ENCODE measurements at regions not wholly inside any gene's neighbourhood (a gene's known extent, or its start where the extent isn't known, plus 50 kb on each side); places are given as distances from the start of the nearest gene placed in this dataset.

DNA sequence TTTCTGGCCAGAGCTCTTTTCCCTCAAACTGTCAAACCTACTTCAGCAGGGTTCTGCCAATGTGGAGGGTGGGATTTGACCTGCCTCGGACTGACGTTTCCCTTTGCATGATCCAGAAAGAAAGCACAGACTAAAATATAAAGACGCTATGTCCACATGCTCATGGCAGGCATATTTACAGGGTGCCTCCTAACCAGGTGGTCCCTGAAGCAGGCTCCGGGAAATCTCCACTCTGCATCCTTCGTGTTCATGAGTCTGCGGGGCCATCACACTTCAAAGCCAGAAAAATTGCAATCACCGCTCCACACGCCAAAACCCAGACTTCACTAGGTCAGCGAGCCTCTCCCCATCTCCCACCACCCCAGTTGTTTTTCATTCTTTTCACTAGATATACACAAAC, 143.3 kb upstream of the IGF1R start:
- DNase-seq (ENCODE audit: insufficient read length, low spot score), result no peak
- no peak for FAIRE-seq

DNA sequence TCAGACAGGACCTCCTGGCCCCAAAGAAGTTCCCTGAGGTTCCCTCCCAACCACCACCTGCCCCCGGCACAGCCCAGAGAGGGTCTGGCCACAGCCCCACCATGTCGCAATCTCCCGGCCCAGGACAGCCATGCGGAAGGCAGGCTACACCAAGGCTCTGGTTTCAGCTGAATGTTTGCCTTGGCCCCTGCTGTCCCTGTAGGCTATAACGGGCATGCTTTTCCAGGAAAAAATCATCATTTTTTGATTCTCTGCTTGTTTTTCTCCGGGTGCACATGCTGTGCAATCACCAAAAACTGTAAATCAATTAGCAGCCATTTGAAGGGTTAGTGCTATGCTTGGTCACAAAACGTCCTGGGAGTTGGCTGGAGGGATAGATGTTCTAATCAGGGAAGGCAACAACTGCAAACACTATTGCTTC, 142.7 kb upstream of the IGF1R start:
- no peak for FAIRE-seq
- DNase-seq (ENCODE audit: insufficient read length, low spot score), result no peak

GRCh38 chr15:98506172-98506571, 142.2 kb upstream of the IGF1R start:
- FAIRE-seq, result no peak

DNA sequence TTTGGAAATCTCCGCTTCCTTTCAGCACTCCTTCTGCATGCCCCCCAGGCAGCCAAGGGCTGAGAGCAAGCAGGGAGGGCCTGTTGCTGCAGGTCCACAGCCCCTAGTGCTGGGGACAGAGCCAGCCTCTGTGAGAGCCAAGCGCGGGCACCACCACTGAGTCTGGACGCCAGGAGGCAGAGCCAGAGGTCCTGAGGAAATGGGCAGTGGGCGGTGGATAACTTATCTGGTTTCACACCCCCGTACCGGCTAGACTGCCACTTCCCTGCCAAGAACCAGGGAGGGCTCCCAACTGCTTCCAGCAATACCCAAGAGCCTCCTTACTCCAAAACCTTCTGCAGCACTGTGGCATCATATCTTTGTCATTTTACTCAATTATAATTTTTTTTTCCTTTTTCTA, 141.6 kb upstream of the IGF1R start:
- no peak for DNase-seq (ENCODE audit: insufficient read length, low spot score)
- no peak for FAIRE-seq

More at GRCh38 chr15:98506172-98506571, 142.2 kb upstream of the IGF1R start:
- no peak for DNase-seq (ENCODE audit: insufficient read length, low spot score)

GRCh38 chr15:98513428-98513986, 134.8 kb upstream of the IGF1R start:
- DNase-seq (ENCODE audit: insufficient read length, low spot score), result no peak
- no peak for FAIRE-seq

DNA sequence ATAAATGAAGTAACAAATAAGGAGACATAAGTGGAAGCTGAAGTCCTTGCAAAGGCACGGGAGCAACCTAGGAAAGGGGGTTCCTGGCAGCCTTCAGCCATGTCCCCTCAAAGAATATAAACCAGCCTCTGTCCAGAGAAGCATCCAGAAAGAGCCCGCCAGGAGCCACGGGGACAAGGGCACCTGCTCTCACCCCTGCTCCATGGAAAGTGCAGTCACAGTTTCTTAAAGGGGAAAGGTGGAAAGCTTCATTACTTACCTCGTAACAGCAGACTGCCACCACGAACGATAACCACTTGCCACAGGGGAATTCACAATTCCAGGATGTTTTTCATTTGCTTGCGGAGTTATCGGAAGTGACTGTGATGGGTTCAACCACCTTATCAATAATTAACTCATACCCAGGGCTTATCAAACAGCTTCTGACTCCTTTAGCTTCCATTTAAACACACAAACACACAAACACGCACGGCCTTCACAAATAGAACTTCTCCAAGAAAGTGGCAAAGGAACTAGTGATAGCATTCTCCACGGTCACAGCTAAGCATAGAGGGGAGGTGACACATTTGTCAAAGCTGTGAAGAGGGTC, 134.2 kb upstream of the IGF1R start:
- FAIRE-seq (no peak), DNase-seq (ENCODE audit: insufficient read length, low spot score) (no peak)

DNA sequence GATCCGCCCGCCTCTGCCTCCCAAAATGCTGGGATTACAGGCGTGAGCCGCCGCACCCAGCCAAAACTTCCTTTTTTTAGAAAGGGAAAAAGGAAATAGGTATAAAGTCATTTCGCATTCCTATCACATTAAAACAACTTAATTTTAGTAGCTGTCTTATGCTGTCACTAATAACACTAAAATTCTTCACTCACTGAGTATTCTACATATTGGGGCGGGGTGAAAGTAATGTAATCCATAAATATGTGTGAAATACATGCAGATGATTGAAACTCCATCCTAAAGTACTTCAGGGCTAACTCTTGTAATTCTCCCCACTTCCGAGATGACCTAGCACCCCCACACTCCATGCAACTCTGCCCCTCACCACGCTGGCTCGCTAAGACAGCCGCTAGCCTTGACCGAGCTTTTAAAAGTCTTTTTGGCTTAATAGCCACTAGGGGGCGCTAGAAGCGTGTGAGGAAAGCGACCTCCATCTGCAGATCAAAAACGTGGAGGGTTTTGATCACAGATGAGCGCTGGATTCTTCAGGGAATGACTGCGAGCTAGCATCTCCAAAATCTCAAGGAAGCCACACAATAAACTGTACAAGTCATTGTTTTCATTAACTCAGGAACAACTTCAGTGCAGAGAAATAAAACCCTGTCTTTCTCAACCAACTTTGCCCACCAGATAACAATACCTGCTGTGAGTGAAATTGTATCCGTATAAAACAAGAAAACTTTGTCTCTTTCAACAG, 129.3 kb upstream of the IGF1R start:
- FAIRE-seq (no peak), DNase-seq (ENCODE audit: insufficient read length, low spot score) (peak; percentile 72)

DNA sequence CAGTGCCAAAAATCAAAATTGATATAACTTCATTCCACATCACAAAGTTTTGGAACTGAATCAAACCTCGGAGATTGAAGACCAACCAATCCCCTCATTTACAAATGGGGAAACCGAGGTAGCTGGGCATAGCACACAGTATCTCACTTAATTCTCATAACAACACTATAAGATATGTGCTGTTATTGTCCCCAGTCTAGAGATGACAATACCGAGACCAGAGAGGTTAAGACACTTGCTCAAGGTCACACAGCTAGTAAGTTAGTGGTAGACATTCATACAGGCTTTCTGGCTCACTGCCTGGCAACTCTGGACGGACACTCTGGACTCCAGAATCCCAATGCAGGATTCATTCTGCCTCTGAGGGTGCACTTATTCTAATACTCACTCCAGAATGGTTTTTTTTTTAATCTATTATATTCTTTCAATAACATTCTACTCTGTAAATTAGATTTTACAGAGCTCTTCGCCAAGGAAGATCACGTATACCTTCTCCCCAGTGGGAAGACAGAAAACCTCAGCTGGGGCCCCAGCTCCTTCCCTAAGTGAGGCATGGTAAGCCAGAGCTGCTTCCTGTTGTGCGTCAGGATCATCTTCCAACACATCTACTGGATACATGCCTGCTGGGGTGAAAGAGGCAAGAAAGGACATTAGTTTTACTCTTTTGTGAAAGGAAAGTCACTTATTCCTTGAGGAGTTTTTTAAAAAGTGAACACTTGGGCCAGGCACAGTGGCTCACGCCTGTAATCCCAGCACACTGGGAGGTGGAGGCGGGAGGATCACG, 128.4 kb upstream of the IGF1R start:
- FAIRE-seq, result no peak
- no peak for DNase-seq (ENCODE audit: insufficient read length, low spot score)

DNA sequence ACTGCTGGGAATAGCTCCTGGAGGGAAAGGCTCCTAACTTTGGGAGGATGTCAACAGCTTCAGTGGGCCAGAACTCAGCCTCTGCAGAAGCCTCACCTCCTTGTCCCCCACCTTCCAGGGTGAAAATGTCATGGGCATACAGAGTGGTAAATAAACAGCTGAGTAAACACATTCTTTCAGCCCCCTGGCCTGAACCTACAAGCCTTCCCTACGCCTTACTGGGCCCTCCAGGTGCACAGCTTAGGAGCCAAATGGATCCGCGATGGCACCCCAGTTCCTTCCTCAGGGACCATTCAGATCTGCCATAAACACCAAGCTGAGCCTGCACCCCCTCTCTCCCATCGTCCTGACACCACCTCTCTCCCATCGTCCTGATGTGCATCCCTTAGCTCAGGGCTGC, 126.2 kb upstream of the IGF1R start:
- DNase-seq (ENCODE audit: insufficient read length, low spot score) (no peak), FAIRE-seq (no peak)

GRCh38 chr15:98523912-98524662, 124.3 kb upstream of the IGF1R start:
- DNase-seq (ENCODE audit: insufficient read length, low spot score) (no peak), FAIRE-seq (no peak)

DNA sequence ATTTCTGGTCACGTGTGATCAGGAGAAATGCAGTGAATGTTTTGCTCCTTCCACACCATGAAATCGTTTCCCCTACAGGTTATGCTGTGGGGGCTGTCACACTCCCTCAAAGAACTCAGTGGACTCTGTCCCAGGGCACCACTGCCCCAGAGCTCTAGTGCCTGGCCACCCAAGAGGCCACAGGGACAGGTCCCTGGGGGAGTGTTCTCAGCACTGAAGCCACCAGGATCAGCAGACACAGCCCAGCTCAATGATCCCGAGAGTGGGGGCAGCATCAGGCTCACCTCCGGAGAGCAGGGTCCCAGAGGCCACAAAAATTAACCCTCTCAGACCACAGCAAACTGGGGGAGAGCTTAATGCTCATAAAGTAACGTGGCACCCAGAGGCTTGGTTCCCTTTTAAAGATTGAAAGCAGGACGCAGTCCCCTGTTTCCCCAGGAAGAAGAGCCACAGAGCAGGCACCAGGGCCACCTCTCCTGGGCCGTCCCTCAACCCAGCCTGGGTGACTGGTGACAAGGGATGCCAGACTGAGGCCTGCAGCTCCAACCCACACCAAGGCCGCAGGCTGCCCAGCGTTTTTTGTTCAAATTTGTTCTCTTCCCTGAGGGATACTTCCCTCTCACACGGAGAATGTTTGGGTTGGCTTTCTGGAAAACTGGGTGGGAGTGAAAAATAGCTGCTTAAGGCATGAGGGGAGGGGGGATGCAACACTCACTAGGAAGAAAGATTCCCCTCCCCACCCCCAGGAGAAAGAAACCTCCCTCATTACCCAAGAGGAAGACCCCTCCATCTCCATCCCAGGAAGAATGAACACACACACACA, 123.3 kb upstream of the IGF1R start:
- no peak for FAIRE-seq
- DNase-seq (ENCODE audit: insufficient read length, low spot score), result no peak

GRCh38 chr15:98525661-98526001, 122.7 kb upstream of the IGF1R start:
- FAIRE-seq (no peak), DNase-seq (ENCODE audit: insufficient read length, low spot score) (no peak)

- DNase-seq (ENCODE audit: insufficient read length, low spot score) (no peak), FAIRE-seq (no peak)
Observed at GRCh38 chr15:98526094-98526493, 122.2 kb upstream of the IGF1R start.

DNA sequence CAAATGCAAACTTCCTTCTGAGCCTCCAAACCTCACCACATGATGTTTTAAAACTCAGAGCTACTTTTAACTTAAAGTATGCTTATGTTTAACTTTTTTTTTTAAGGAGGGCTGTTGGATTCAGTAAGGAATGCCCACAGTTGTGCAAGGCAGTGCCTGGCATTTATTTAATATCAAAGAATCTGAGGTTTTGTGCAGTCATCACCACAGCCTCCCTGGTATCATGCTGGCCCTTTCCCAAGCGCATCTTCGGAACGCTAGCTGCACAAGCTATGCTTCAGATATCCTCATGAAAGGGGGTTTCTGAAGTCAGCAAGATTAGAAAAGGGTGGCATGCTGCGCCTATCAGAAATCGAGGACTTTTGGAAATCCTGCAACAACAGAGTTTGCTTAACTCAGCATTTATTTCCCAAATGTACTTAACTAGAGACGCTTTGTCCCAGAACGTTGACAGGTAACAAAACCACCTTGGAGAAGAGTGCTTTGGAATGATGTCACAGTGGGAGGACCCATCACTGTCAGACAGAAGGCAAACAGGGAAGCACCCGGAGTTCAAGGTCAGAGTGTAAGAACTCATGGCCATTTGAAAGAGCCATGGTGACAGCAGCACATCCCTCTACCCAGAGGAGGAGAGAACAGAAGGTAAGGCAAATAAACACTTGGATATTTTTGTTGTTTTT, 120.2 kb upstream of the IGF1R start:
- FAIRE-seq (no peak), DNase-seq (ENCODE audit: insufficient read length, low spot score) (no peak)

DNA sequence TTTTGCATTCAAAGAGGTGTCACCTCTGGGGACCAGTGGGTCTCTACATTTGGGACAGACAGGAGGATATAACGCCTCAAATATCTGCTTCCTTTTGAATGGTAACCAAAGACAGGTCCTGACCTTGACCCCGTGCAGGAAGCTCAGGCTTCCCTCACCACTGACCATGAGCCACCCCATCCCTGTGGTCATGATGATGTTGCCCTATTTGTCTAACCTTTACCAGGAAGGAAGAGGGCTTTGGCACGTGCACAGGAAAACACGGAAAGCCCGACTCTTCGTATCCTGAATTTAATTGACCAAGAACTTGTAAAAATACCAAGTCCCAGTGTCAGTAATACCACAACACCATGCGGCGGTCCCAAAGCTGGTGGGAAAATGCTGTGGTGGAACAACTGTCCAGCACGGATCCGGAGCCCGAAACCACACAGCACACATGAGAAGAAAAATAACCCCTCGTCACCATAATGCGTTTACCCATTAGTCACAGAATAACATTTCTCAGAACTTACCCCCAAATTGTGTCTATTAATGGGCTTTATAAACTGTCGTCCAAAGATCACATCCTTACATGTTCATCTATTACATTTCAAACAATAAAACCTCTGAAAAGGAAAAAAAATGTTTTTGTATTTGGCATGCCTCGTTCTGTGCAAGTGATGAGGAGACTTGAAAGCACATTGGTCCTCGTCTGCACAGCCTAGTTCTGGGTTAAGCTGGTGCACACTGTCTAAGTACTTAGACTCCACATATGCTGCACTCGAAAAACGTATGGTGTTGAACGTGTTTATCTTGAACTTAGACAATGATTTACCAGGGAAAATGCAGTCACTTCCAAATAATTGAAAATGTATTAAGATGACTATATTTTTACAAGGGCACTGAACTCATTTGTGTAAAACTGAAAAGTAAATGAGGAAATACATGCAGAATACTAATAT, 118.9 kb upstream of the IGF1R start:
- no peak for FAIRE-seq
- DNase-seq (ENCODE audit: insufficient read length, low spot score), result no peak

DNA sequence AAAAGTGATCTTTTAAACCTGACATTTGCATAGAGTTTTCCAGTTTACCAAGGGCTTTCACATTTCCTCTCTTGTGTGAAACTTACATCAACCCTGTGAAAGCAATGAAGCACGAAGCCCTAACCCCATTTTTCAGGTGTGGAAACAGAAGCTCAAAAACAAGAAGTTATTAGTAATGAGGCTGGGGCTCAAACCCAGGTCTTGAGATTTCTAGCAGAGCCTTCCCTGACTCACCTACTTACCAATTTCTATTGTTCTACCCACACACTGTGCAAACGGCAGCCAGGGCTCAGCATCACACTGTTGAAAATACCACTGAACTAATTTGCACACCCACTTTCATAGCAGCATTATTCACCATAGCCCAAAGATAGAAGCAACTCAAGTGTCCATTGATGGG, 117.8 kb upstream of the IGF1R start:
- DNase-seq (ENCODE audit: insufficient read length, low spot score) (no peak), FAIRE-seq (no peak)

GRCh38 chr15:98532063-98532462, 116.3 kb upstream of the IGF1R start:
- DNase-seq (ENCODE audit: insufficient read length, low spot score) (no peak), FAIRE-seq (no peak)

DNA sequence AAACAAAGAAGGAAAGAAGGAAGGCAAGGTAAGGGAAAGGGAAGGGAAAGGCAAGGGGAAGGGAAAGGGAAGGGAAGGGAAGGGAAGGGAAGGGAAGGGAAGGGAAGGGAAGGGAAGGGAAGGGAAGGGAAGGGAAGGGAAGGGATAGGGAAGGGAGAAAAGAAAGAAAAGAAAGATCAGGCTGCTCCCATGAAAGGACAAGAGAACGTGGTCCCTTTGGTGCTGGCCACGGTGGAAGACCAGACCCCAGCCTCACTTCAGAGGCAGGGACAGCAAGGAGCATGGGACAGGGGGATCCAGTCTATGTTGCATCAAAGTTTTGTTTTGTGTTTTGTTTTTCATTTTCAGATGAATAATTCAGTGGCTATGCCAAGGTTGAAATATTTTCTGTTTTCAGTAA, 111.4 kb upstream of the IGF1R start:
- DNase-seq (ENCODE audit: insufficient read length, low spot score) (no peak), FAIRE-seq (no peak)
